GM04504 (cell line): ENCODE measurements at regions not wholly inside any gene's neighbourhood (a gene's known extent, or its start where the extent isn't known, plus 50 kb on each side); places are given as distances from the start of the nearest gene placed in this dataset.
"Not testable (repeated sequence)": the region's sequence is repeated elsewhere in the genome, so short reads cannot be mapped to it uniquely, and the experiment has no call there.

Source experiments
- DNase-seq: peaks from one replicate; pipeline ENCODE4 v3.0.0-alpha.2; 2012; ENCODE audit warnings: low read depth

DNA sequence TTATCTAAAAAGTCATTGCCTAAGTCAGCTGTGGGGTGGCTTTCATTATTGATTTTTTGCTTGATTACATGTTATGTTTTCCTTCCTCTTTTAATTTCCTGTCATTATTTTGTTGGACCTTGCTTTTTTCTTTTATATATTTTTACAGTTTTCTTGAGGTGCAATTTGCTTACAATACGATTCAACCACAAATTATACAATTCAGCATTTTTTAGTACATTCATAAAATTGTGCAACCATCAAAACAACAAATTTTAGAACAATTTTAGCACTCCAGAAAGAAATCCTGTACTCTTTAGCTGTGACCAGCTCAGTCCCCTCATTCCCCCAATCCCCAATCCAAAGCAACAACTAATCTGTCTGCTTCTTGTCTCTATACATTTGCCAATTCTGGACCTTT is 608.9 kb downstream of the C6orf118 start:
- no peak for DNase-seq

DNA sequence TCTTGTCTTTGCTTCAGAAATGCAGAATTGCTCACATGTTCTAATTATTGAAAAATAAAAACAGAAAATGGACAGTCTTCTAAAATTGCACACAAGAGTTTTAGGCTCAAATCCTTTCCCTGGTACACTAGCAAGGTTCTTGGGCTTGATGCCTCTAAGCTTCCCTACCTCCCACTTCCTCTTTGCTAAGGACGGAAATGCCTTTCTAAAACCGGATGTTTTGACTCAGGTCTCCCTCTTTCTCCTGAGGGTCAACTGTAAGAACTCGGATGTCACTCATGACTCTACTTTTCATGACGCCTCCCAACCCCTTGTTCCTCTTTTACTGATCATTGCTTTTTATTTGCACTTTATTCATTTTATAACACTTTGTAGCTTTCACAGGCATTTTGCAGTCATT is 613.5 kb downstream of the C6orf118 start:
- DNase-seq: no peak

DNA sequence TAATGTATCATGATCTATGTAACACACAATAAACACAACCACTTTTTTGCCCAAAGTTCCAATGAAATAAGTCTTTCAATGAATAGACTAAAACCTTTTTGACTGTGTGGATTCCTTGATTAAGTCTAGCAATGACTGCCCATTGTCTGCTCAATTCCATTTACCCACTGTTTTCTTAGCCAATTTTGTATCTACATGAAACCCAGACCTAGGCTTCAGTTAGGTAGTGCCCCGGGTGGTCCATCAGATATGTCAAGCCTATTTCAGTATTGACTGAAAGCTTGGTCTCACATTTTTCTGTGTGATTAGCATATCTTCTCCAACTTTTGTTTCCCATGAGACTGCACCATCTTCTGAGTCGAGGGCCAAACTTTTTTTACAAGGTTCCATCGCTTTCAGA is 615.0 kb downstream of the C6orf118 start:
- no peak for DNase-seq

DNA sequence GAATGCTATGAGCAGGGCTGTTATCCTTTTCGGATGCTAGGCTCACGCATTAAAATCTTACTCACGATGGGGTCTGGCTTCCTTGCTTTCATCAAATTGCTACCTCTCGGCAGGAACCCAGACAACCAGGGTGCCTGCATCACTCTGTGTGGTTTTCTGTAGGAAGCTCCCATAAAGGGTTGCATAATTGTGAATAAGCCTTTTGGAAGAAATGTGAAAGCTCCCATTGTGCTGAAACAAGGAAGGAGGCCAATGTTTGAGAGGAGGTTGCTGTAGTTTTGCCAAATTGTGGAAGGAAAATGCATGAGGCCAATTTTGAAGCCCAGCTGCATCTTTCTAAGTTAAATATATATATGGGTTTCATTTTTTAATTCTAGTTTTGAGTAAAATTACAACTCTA is 615.5 kb downstream of the C6orf118 start:
- DNase-seq: no peak

DNA sequence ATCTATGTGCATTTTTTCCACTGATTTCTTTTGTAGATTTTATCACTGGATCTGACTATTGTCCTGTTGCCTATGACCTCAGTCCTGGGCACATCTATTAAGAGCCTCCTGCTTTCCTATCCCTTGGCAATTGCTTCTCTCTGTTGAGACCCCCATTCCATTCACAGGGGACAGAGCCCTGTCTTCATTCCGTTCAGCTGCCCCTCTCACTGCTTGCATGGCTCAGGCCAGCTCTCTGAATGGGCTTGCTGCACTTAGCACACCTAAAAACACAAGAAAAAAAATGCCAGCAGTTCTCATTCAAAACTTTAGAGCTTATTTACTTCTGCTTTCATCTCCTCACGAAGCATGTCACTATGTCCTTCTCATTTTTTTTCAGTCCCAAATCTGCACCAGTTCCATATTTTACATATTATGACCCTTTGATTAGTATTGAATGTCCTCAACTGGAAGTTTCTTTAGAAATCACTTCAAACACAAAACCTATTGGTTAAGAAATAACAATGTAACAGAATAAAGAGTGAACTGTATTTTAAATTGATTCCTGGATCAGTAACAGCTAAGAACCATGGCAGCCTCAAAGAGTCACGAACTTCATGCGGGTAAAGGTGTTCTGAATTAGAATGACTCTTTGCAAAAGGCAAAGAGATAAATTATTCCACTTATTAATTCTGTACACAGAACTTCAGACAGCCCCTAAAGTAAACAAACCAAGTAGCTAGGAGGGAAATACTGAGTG is 616.5 kb downstream of the C6orf118 start:
- no peak for DNase-seq

DNA sequence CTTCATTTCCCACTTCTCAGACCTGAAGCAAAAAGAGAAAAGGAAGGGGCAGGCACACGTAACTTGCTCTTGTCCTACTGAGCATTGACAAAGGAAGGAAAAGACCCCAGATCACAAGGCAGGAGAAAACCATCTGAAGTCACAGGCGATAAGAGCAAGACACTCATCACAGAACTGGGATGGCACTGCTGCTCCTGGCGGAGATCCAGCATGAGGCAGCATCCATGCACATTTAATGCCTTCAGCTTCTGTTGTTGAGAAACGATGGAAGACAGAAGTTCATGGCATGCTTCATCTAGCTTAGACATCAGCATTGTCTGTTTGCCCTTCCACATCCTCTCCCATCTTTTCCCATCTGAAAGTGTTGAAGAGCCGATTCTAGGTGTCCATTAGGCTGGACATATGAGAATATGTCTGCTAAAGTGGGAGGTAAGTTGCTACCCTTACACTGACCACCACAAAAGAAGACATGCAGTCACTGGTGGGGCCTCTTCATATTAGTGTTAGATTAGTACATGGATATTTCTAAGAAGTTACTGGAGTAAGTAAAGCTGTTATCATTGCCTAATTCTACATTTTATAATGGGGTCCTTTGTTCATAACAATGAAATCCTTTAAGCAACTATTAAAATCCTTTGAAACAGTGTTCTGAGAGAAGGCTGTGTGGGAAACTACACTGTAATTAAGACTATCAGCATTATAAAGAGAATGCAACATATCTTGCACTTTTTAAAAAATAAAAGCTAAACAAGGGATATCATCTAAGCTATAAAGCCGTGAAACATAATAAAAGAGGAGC is 618.5 kb downstream of the C6orf118 start:
- DNase-seq: no peak

DNA sequence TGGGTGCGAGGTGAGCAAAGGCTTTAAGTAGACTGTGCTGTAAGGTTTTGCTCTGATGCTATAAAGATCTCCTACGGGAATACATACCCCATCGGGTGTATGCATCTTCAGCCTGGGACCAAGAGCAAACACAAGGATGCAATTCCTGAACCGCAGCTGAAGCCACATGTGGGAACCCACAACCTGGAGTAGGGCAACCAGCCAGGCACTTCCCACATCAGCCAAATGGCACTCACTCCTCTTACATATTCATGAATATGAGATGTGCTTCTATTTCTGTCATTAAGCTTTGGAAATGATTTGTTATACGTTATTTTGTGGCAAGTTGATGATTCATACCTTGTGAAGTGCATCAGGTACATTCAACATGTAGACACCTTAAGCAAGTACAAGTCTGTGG is 619.2 kb downstream of the C6orf118 start:
- DNase-seq: no peak

DNA sequence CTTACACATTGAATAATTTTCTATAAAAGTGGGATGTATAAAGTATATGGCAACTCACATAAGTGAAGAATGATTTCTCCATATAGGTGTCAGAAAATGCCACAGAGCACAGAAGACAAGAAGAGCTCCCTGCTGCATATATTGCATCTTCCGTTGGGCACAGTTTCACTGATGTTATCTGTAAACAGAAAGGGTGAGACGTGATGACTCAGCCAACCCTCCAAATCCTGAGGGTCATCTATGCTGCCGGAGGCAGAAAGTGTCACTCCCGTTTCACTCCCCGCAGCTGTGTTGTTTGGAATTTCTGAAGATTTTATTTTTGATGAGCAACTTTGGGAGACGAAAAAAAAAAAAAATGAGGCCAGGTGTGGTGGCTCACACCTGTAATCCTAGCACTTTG is 644.1 kb downstream of the C6orf118 start:
- DNase-seq: no peak

DNA sequence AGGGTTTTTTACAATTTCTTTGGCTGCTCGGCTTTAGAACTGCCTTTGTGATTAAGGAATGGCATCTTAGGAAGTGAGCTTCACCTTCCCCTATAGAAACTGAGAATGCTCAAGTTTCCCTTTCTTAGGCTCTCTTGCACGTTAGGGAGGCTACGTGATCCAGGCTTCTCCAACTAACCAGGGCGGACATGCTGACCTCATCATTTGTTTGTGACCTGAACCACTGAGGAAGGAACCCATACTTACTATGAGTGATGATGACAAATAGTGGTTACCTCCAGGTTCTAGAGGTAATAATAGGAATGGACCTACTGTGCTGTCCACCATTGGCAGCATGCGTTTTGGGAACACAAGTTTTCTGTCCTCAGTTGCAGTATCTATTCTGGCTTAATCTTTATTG is 645.8 kb downstream of the C6orf118 start:
- no peak for DNase-seq

DNA sequence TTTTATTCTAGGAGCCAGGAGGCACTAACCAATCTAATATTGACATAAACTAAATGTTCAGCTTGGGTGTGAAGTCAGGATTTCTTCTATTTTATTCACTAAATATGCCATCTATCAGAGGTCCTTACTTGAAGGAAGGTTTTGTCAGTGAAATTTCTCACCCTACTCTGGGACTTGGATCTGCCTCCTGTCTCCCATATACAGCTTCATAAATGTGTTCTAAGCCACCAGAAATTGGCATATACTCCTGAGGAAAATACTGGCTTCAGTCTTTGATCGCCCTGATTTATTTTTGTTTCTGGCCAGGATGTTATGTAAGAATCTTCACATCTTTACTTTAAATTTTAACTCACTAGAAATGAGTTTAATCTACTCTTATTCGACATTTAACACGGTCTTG is 647.7 kb downstream of the C6orf118 start:
- no peak for DNase-seq

DNA sequence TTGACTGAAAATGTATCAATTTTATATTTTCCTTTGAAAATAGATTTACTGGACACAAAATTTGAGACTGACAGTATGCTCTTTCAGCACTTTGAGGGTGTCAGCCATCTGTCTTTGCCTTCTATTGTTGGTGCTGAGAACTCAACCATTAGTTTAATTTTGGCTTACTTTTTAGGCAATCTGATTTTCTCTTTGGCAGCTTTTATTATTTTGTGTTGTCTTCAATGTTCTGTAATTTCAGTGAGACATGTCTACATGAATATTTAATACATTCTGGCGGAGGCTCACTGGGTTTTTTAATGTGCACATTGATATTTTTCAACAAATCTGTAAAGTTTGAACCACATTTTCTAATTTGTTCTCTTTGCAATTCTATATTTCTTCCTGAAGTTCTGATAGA is 648.6 kb downstream of the C6orf118 start:
- DNase-seq: no peak

DNA sequence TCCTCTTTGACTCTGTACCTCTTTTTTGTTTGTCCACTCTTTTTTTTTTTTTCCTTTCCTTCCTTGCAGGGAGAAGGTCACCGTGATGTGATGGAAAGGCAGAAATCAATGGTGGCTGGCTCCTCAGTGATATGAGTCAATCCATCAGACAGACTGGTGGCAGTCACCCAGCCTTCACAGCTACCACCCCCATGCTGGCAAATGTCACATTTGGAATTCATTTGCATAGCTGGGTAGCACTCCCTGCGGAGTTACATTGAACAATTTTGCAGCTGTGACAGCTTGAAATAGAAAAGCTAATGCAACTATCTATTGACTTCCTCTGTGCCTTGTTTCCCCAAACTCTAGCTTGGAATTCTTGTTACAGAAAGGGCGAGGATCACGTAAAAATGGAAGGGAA is 668.4 kb downstream of the C6orf118 start:
- no peak for DNase-seq

DNA sequence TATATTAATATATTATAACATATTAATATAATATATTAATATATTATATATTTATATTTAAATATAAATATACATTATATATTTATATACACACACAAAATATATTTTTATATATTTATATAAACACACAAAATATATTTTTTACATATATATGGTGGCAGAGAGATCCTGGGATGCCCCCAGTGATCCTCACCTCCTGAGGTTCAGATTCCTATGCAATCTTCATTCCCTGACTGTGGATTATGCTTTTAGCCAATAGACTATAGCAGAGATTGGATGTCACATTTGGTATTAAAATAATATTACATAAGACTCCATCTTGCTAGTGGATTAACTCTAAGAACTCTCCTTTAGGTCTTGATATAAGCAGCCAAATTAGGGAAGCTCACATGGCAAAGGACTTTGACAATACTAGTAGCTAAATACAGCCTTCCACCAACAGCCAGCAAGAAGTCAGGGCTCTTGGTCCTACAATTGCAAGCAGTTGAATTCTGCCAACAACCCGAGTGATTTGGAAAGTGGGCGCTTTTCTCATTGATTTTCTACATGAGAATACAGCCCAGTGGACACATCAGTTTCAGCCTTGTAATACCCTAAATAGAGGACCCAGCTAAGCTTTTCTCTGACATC is 681.0 kb downstream of the C6orf118 start:
- DNase-seq: no peak

DNA sequence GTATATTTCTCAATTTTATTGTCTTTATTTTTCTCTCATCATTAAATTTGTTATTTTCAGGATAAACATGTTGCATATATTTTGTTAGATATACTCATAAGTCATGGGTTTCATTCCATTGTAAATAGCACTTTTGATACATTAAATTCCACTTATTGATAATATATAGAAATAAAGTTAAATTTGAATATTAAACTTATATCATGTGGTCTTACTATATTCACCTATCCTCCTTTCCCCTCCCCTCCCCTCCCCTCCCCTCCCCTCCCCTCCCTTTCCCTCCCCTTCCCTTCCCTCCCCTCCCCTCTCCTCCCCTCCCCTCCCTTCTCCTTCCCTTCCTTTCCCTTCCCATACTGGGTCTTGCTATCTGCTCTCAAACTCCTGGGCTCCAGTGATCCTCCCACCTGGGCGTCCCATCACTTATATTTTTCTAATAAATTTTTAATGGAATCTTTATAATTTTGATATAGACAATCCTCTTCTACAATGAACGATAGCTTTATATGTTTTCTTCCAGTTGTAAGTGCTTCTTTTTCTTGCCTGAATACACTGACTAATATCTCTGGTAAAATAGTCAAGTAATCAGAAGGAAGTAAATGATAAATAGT is 692.4 kb downstream of the C6orf118 start:
- no peak for DNase-seq

DNA sequence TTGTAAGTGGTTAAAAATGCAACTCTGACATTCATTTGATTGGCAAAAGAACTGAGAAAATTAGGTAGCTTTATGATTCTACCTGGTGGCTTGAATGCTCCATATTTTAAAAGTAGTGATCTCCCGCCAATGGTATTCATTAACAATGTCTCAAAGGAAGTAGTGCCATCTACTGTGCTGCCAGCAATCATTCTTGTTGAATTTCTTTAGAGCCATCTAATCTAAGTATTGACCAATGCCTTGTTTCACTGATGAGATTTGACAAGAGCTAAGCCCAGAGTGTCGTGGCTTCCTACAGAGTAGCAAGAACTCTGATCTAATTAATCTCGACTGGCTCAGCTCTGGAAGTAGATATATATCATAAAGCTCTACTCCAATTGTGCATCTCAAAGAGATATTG is 696.7 kb downstream of the C6orf118 start:
- DNase-seq: no peak

DNA sequence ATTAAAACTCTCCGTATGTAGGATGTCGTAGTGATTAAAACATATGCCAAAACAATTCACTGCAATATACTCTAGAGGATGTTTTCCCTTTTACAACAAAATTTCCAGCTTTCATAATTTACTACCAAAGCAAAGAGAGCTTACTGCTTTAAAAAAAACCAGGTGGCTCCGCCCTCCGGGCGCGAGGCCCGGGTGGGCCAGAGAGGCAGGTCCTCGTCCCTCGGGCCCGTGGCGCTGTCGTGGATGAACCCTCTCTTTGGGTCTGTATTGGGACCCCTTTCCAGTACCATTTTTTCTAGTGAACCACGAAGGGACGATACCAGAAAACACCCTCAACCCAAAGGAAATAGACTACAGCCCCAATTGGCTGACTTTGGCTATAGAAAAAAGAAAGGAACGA is 698.5 kb downstream of the C6orf118 start:
- DNase-seq: not testable (repeated sequence)

DNA sequence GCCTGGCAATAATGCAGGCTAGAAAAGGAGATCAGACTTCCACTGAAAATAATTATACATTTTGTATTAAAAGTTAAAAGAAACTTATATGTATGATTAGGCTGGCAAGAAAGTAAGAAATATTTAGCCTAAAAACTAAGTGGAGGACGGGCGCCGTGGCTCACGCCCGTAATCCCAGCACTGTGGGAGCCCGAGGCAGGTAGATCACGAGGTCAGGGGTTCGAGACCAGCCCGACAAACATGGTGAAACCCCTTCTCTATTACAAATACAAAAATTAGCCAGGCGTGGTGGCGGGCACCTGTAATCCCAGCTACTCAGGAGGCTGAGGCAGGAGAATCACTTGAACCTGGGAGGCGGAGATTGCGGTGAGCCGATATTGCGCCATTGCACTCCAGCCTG is 707.0 kb downstream of the C6orf118 start:
- DNase-seq: not testable (repeated sequence)

DNA sequence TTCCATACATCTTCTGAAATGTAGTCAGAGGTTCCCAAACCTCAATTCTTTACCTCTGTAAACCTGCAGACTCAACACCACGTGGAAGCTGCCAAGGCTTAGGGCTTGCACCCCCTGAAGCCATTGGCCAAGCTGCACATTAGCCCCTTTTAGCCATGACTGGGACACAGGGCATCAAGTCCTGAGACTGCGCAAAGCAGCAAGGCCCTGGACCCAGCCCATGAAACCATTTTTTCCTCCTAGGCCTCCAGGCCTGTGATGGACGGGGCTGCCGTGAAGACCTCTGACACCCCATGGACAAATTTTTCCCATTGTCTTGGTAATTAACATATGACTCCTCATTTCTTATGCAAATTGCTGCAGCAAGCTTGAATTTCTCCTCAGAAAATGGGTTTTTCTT is 727.8 kb downstream of the C6orf118 start:
- no peak for DNase-seq

DNA sequence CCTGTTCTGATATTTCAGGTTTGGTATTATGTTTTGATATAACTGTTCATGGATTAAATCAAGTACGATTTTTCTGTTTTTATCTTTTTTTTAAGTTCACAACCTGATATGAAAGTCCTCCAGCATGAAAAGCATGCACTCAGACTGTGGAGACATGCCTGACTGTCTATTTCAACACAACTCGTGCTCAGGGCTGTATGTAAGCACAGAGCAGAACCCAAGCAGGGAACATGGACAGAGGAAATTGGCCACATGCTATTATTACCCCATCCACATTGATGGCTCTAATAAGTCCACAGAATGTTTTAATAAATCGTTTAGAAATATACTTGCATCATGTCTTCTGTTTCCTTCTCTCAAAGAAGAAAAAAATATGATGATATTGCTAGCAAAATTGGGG is 730.4 kb downstream of the C6orf118 start:
- DNase-seq: no peak

DNA sequence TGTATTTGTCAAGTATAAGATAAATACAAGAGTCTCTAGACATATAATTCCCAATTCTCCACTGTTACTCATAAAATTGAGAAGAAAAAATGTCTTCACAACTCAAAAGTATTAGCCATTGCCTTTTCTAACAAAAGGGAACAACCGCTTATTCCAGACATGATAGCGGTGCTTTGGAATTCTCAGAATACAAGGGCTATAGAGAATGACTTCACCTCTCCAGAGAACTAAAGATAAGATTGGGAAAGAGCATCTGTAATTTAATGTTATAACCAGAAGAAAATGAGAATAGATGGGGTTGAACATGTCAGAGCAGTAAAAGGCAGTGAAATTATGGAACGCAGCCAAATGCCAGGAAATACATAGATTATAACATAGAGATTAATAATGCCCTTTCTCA is 730.8 kb downstream of the C6orf118 start:
- no peak for DNase-seq

DNA sequence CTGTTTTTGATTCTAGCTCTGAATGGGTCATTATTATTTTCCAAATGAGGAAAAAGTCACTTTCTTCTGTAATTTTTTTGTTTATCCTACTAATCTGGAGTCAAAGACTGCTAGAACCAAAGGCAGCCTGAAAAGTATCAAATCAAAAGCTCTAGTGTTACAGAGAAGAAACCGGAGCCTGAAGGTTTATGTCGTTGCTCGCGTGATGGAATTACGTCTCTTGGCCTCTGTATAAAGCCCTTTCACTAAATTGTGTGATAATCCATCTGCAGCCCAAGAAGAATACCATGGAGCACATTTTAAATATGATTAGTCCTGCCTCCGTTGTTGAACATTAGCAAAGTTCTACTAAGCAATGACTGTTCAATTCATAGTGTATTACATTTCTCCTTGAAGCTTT is 738.6 kb downstream of the C6orf118 start:
- DNase-seq: no peak

DNA sequence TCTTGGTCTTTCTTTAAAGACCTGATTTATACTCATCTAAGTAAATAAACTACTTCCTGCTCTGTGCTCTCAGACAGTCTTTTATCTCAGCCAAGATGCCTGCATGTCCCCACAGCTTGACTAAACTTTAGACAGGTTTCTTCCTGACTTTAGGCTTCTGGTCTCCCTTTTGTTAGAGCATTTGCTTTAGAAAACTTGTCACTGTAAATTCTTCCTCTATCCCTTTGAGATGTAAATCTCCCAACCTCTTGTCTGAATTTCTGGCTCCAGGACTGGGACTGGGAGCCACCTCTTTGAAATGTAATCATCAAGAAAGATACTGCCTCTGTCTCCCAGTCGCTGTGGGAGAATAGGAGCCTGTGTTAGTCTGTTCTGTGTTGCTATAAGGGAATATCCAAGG is 739.9 kb downstream of the C6orf118 start:
- DNase-seq: no peak

DNA sequence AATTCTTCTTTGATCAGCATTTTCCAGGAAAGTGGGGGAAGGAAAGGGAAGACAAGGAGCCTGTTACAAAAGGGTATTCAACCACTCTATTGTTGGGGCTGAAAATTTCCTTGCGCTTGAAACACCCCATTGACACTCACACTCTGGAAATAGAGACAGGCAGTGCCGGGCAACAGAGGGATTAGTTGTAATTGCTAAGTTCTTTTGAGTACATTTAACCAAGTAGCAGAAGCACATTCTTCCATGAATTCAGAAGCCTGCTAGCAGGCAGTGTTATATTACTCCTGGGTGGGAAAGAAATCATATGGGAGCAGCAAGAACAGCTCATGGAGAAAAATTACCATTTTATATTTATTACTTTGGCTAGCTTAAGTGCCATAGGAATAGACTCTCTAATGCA is 745.5 kb downstream of the C6orf118 start:
- DNase-seq: no peak
